ENCODE measurements at regions not wholly inside any gene's neighbourhood (a gene's known extent, or its start where the extent isn't known, plus 50 kb on each side); places are given as distances from the start of the nearest gene placed in this dataset.

DNA sequence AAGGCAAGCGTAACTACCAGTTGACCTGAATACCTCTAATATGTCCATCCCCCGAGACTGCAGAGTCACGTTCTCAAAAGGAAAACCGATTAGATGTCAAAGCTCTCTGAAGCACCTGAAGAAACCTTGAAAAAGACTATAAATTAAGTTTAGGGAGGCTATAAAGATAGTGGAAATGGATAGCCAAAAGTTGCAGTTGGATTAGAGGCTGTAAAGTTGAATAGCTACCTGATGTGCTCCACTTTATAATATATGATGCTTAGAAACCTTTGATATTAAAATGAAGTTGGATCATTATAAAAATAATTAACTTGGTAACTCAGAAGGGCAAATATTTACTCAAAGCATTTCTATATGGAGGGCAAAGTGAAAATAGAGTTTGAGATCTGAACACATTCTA is 506.6 kb upstream of the AGA start:
- no peak overlapping the region for H3K9ac ChIP-seq (ENCODE audit: low read depth, low read length)
- H3K4me3 ChIP-seq (ENCODE audit: low read depth in 1 of 2, low read length in 2 of 2): no peak overlapping the region
- no peaks in the 10 kb centered on the region for H3K79me2 ChIP-seq (ENCODE audit: insufficient read depth, low read length)
- no peaks in the 10 kb centered on the region for H3K4me1 ChIP-seq (ENCODE audit: insufficient read depth, low read length)
- no peak for DNase-seq
- peaks cover 6% of the 10 kb centered on the region for H3K27me3 ChIP-seq (ENCODE audit: insufficient read depth, low read length, poor library complexity)
- no peaks in the 10 kb centered on the region for H4K20me1 ChIP-seq (ENCODE audit: insufficient read depth, low read length)
- no peak overlapping the region for H2AFZ ChIP-seq (ENCODE audit: low read depth, low read length)
- no peak for TF ChIP-seq EZH2 (IDR thresholded peaks at IDR 0.05; ENCODE audit: borderline replicate concordance, low read depth, low read length, severe bottlenecking)
- TF ChIP-seq, protein P1, sequence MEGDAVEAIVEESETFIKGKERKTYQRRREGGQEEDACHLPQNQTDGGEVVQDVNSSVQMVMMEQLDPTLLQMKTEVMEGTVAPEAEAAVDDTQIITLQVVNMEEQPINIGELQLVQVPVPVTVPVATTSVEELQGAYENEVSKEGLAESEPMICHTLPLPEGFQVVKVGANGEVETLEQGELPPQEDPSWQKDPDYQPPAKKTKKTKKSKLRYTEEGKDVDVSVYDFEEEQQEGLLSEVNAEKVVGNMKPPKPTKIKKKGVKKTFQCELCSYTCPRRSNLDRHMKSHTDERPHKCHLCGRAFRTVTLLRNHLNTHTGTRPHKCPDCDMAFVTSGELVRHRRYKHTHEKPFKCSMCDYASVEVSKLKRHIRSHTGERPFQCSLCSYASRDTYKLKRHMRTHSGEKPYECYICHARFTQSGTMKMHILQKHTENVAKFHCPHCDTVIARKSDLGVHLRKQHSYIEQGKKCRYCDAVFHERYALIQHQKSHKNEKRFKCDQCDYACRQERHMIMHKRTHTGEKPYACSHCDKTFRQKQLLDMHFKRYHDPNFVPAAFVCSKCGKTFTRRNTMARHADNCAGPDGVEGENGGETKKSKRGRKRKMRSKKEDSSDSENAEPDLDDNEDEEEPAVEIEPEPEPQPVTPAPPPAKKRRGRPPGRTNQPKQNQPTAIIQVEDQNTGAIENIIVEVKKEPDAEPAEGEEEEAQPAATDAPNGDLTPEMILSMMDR (IDR thresholded peaks at IDR 0.05; ENCODE audit: borderline replicate concordance, extremely low read depth, low read length, poor library complexity, severe bottlenecking): no peak
- no peaks in the 10 kb centered on the region for H3K36me3 ChIP-seq (ENCODE audit: insufficient read depth, low read length)
- no peak overlapping the region for H3K27ac ChIP-seq (ENCODE audit: low read length)
- no peak for ATAC-seq (ENCODE audit: insufficient read depth, low read depth)
- no peak overlapping the region for H3K4me2 ChIP-seq (ENCODE audit: insufficient read depth, low read length)
- H3K9me3 ChIP-seq (ENCODE audit: insufficient read depth, low read length, severe bottlenecking): no peaks in the 10 kb centered on the region

DNA sequence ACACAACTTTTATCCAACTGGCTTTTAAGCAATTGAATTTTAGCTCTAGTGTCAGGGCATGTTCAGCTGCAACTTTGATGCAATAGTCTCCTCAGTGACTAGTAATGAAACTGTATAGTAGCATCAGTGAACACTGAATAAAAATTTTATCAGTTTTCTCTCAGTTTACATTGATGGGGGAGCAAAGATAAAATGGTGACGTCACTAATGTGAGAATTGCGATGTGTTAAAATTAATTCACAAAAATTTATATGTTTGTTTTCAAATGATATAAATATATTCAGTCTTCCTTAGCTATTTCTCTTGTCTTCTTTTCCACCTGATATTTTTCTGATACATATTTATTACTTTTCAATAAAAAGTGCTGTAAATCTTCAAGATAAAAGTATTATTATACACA is 508.8 kb upstream of the AGA start:
- no peak for ATAC-seq (ENCODE audit: insufficient read depth, low read depth)

DNA sequence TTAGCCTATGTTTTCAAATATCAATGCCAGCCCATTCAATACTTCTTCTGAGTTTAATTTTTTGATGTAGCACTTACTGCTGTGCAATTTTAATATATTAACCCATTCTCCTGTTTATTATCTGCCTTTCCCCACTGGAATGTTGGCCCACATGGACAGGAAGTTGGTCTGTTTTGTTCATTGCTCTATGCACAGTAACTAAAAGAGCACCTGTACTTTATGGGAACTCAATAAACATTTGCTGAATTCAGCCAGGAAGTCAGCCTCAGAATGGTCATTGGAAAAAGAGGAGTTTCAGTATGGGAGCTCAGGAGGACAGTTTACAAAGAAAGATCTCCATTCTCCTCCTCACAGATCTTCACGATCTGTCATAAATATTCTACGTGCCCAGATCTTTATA is 510.5 kb upstream of the AGA start:
- Histone ChIP-seq H3K4me2 (ENCODE audit: insufficient read depth, low read length) (no peak overlapping the region), H3K4me1 (ENCODE audit: insufficient read depth, low read length) (no peaks in the 10 kb centered on the region), H3K27me3 (ENCODE audit: insufficient read depth, low read length, poor library complexity) (no peaks in the 10 kb centered on the region), H3K9ac (ENCODE audit: low read depth, low read length) (no peak overlapping the region), H3K27ac (ENCODE audit: low read length) (no peak overlapping the region), H3K4me3 (ENCODE audit: low read depth in 1 of 2, low read length in 2 of 2) (no peak overlapping the region), H3K36me3 (ENCODE audit: insufficient read depth, low read length) (no peaks in the 10 kb centered on the region), H3K9me3 (ENCODE audit: insufficient read depth, low read length, severe bottlenecking) (no peaks in the 10 kb centered on the region), H3K79me2 (ENCODE audit: insufficient read depth, low read length) (no peaks in the 10 kb centered on the region), H2AFZ (ENCODE audit: low read depth, low read length) (no peak overlapping the region), H4K20me1 (ENCODE audit: insufficient read depth, low read length) (no peaks in the 10 kb centered on the region)
- ATAC-seq (ENCODE audit: insufficient read depth, low read depth) (no peak), DNase-seq (no peak)
- TF ChIP-seq EZH2 (IDR thresholded peaks at IDR 0.05; ENCODE audit: borderline replicate concordance, low read depth, low read length, severe bottlenecking): no peak
- TF ChIP-seq, protein P1 (IDR thresholded peaks at IDR 0.05; ENCODE audit: borderline replicate concordance, extremely low read depth, low read length, poor library complexity, severe bottlenecking): no peak

More for the DNA sequence above, 508.8 kb upstream of the AGA start:
- Histone ChIP-seq H3K36me3 (ENCODE audit: insufficient read depth, low read length) (no peaks in the 10 kb centered on the region), H4K20me1 (ENCODE audit: insufficient read depth, low read length) (no peaks in the 10 kb centered on the region), H3K9ac (ENCODE audit: low read depth, low read length) (no peak overlapping the region), H3K27me3 (ENCODE audit: insufficient read depth, low read length, poor library complexity) (peaks cover 3% of the 10 kb centered on the region), H3K4me3 (ENCODE audit: low read depth in 1 of 2, low read length in 2 of 2) (no peak overlapping the region), H3K4me1 (ENCODE audit: insufficient read depth, low read length) (no peaks in the 10 kb centered on the region), H2AFZ (ENCODE audit: low read depth, low read length) (no peak overlapping the region), H3K27ac (ENCODE audit: low read length) (no peak overlapping the region), H3K9me3 (ENCODE audit: insufficient read depth, low read length, severe bottlenecking) (no peaks in the 10 kb centered on the region), H3K4me2 (ENCODE audit: insufficient read depth, low read length) (no peak overlapping the region), H3K79me2 (ENCODE audit: insufficient read depth, low read length) (no peaks in the 10 kb centered on the region)
- DNase-seq: no peak
- TF ChIP-seq EZH2 (IDR thresholded peaks at IDR 0.05; ENCODE audit: borderline replicate concordance, low read depth, low read length, severe bottlenecking): no peak
- TF ChIP-seq, protein P1 (IDR thresholded peaks at IDR 0.05; ENCODE audit: borderline replicate concordance, extremely low read depth, low read length, poor library complexity, severe bottlenecking): no peak
